ENCODE measurements at regions not wholly inside any gene's neighbourhood (a gene's known extent, or its start where the extent isn't known, plus 50 kb on each side); places are given as distances from the start of the nearest gene placed in this dataset.

- TF ChIP-seq POU6F1 (CRISPR knock-in tag; IDR thresholded peaks at IDR 0.05; ENCODE audit: borderline replicate concordance, low read depth) (no peak), ZC3H10 (CRISPR knock-in tag; IDR thresholded peaks at IDR 0.05) (no peak), OSR1 (CRISPR knock-in tag; IDR thresholded peaks at IDR 0.05) (no peak)
- no peak for ATAC-seq
Measured at GRCh38 chr2:239826786-239827522, 198.2 kb downstream of the NDUFA10 start.

- ATAC-seq = no peak
- TF ChIP-seq CSDC2 (CRISPR knock-in tag; IDR thresholded peaks at IDR 0.05) (no peak), ZNF8 (CRISPR knock-in tag; IDR thresholded peaks at IDR 0.05) (no peak), TSHZ2 (CRISPR knock-in tag; IDR thresholded peaks at IDR 0.05) (no peak), PPARA (CRISPR knock-in tag; IDR thresholded peaks at IDR 0.05; ENCODE audit: borderline replicate concordance) (no peak), BACH2 (CRISPR knock-in tag; IDR thresholded peaks at IDR 0.05; ENCODE audit: borderline replicate concordance) (no peak), RARB (CRISPR knock-in tag; IDR thresholded peaks at IDR 0.05) (no peak)
Measured at GRCh38 chr2:239826376-239826775, 198.8 kb downstream of the NDUFA10 start.

GRCh38 chr2:239825705-239825979 is 199.5 kb downstream of the NDUFA10 start:
- ATAC-seq = no peak

GRCh38 chr2:239824866-239825704 is 200.1 kb downstream of the NDUFA10 start:
- ATAC-seq = no peak
- no peak for TF ChIP-seq PPARA (CRISPR knock-in tag; IDR thresholded peaks at IDR 0.05; ENCODE audit: borderline replicate concordance)
- TF ChIP-seq ISL1 (CRISPR knock-in tag; IDR thresholded peaks at IDR 0.05) = no peak
- no peak for TF ChIP-seq CREB5 (CRISPR knock-in tag; IDR thresholded peaks at IDR 0.05; ENCODE audit: low read depth)
- TF ChIP-seq RARB (CRISPR knock-in tag; IDR thresholded peaks at IDR 0.05) = no peak
- TF ChIP-seq ZNF565 (CRISPR knock-in tag; conservative IDR thresholded peaks at IDR 0.05; ENCODE audit: low read depth) = no peak
- TF ChIP-seq POU6F1 (CRISPR knock-in tag; IDR thresholded peaks at IDR 0.05; ENCODE audit: borderline replicate concordance, low read depth) = no peak
- no peak for TF ChIP-seq ZC3H10 (CRISPR knock-in tag; IDR thresholded peaks at IDR 0.05)
- TF ChIP-seq CSDC2 (CRISPR knock-in tag; IDR thresholded peaks at IDR 0.05) = no peak
- TF ChIP-seq ARNTL (CRISPR knock-in tag; IDR thresholded peaks at IDR 0.05; ENCODE audit: borderline replicate concordance, low read depth) = no peak

More at GRCh38 chr2:239825705-239825979, 199.5 kb downstream of the NDUFA10 start:
- no peak for TF ChIP-seq ESRRG (CRISPR knock-in tag; IDR thresholded peaks at IDR 0.05)

- ATAC-seq = no peak
- TF ChIP-seq PATZ1 (CRISPR knock-in tag; IDR thresholded peaks at IDR 0.05; ENCODE audit: borderline replicate concordance) = no peak
- no peak for TF ChIP-seq TCF4 (CRISPR knock-in tag; IDR thresholded peaks at IDR 0.05; ENCODE audit: borderline replicate concordance)
- TF ChIP-seq ZC3H10 (CRISPR knock-in tag; IDR thresholded peaks at IDR 0.05) = no peak
- no peak for TF ChIP-seq ZNF8 (CRISPR knock-in tag; IDR thresholded peaks at IDR 0.05)
- no peak for TF ChIP-seq ARNTL (CRISPR knock-in tag; IDR thresholded peaks at IDR 0.05; ENCODE audit: borderline replicate concordance, low read depth)
- no peak for TF ChIP-seq PPARA (CRISPR knock-in tag; IDR thresholded peaks at IDR 0.05; ENCODE audit: borderline replicate concordance)
- no peak for TF ChIP-seq OSR1 (CRISPR knock-in tag; IDR thresholded peaks at IDR 0.05)
- TF ChIP-seq TOX (CRISPR knock-in tag; IDR thresholded peaks at IDR 0.05; ENCODE audit: borderline replicate concordance) = no peak
- no peak for TF ChIP-seq ZFP3 (CRISPR knock-in tag; IDR thresholded peaks at IDR 0.05)
- no peak for TF ChIP-seq RARB (CRISPR knock-in tag; IDR thresholded peaks at IDR 0.05)
- TF ChIP-seq TSHZ2 (CRISPR knock-in tag; IDR thresholded peaks at IDR 0.05) = no peak
Measured at GRCh38 chr2:239824046-239824694, 201.0 kb downstream of the NDUFA10 start.
